Osteocyte (in vitro differentiated cells): ENCODE measurements at regions not wholly inside any gene's neighbourhood (a gene's known extent, or its start where the extent isn't known, plus 50 kb on each side); places are given as distances from the start of the nearest gene placed in this dataset.

Source experiments
- DNase-seq: peaks from one replicate; pipeline ENCODE4 v3.0.0; 2021; ENCODE audit warnings: mixed read lengths; ENCODE audit not compliant: unreplicated experiment; ENCODE audit errors: extremely low spot score
- H3K27ac Mint-ChIP-seq: one replicate; pipeline ENCODE4 v1.8.0; 2021; ENCODE audit warnings: mild to moderate bottlenecking, mixed read lengths; ENCODE audit not compliant: unreplicated experiment
- H3K27me3 Mint-ChIP-seq: one replicate; pipeline ENCODE4 v1.8.0; 2021; ENCODE audit warnings: mixed read lengths; ENCODE audit not compliant: unreplicated experiment
- H3K36me3 Mint-ChIP-seq: one replicate; pipeline ENCODE4 v1.8.0; 2021; ENCODE audit warnings: mixed read lengths; ENCODE audit not compliant: unreplicated experiment
- H3K4me1 Mint-ChIP-seq: one replicate; pipeline ENCODE4 v1.8.0; 2021; ENCODE audit warnings: mixed read lengths; ENCODE audit not compliant: unreplicated experiment
- H3K4me3 Mint-ChIP-seq: one replicate; pipeline ENCODE4 v1.8.0; 2021; ENCODE audit warnings: mild to moderate bottlenecking, moderate library complexity, mixed read lengths; ENCODE audit not compliant: unreplicated experiment
- H3K9me3 Mint-ChIP-seq: one replicate; pipeline ENCODE4 v1.8.0; 2021; ENCODE audit warnings: mixed read lengths; ENCODE audit not compliant: unreplicated experiment
- CTCF ChIP-seq: fragments of 200-600 bp; sonication (generic); IDR thresholded peaks from 2 replicates; pipeline ENCODE4 v1.5.0; 2021; ENCODE audit warnings: antibody characterized with exemption, mild to moderate bottlenecking, moderate library complexity

- H3K9me3 Mint-ChIP-seq, result no peaks in the 10 kb centered on the region
- no peak for TF ChIP-seq CTCF
- H3K27ac Mint-ChIP-seq, result no peak overlapping the region
- no peak overlapping the region for H3K4me3 Mint-ChIP-seq
- no peaks in the 10 kb centered on the region for H3K4me1 Mint-ChIP-seq
- no peaks in the 10 kb centered on the region for H3K27me3 Mint-ChIP-seq
- H3K36me3 Mint-ChIP-seq, result no peaks in the 10 kb centered on the region
- no peak for DNase-seq
Measured at GRCh38 chr16:51591480-51591879, 440.4 kb upstream of the SALL1 start.

GRCh38 chr16:51579652-51580360 lies 428.7 kb upstream of the SALL1 start:
- Mint-ChIP-seq H3K4me1 (no peaks in the 10 kb centered on the region), H3K27ac (no peak overlapping the region), H3K27me3 (no peaks in the 10 kb centered on the region), H3K9me3 (peaks cover 3% of the 10 kb centered on the region), H3K4me3 (no peak overlapping the region), H3K36me3 (no peaks in the 10 kb centered on the region)
- no peak for DNase-seq
- no peak for TF ChIP-seq CTCF

- H3K27me3 Mint-ChIP-seq, result no peaks in the 10 kb centered on the region
- DNase-seq, result no peak
- H3K27ac Mint-ChIP-seq, result no peak overlapping the region
- no peak overlapping the region for H3K4me3 Mint-ChIP-seq
- H3K4me1 Mint-ChIP-seq, result no peaks in the 10 kb centered on the region
- TF ChIP-seq CTCF, result no peak
- peaks cover 3% of the 10 kb centered on the region for H3K9me3 Mint-ChIP-seq
- H3K36me3 Mint-ChIP-seq, result no peaks in the 10 kb centered on the region
Measured at GRCh38 chr16:51577621-51578303, 426.7 kb upstream of the SALL1 start.

GRCh38 chr16:51576498-51577195 lies 425.6 kb upstream of the SALL1 start:
- Mint-ChIP-seq H3K27ac (no peak overlapping the region), H3K9me3 (peaks cover 7% of the 10 kb centered on the region), H3K27me3 (no peaks in the 10 kb centered on the region), H3K36me3 (no peaks in the 10 kb centered on the region), H3K4me1 (no peaks in the 10 kb centered on the region), H3K4me3 (no peak overlapping the region)
- TF ChIP-seq CTCF, result no peak
- DNase-seq, result no peak

GRCh38 chr16:51573191-51573590 lies 422.1 kb upstream of the SALL1 start:
- Mint-ChIP-seq H3K4me1 (no peaks in the 10 kb centered on the region), H3K36me3 (no peaks in the 10 kb centered on the region), H3K27ac (no peak overlapping the region), H3K9me3 (peaks cover 5% of the 10 kb centered on the region), H3K4me3 (no peak overlapping the region), H3K27me3 (no peaks in the 10 kb centered on the region)
- no peak for TF ChIP-seq CTCF
- no peak for DNase-seq
